Neural cell (in vitro differentiated cells): ENCODE measurements at regions not wholly inside any gene's neighbourhood (a gene's known extent, or its start where the extent isn't known, plus 50 kb on each side); places are given as distances from the start of the nearest gene placed in this dataset.

ENCODE experiments used
- EZH2 ChIP-seq: fragments of 200-600, 300-800 bp; shearing (Covaris generic), sonication (generic); IDR thresholded peaks from 2 replicates; pipeline ENCODE4 v1.6.1; 2014; ENCODE audit warnings: antibody characterized with exemption, low read length, borderline replicate concordance, mild to moderate bottlenecking; ENCODE audit not compliant: insufficient read depth, poor library complexity, severe bottlenecking
- MXI1 ChIP-seq: fragments of 450-650 bp; conservative IDR thresholded peaks from 2 replicates; pipeline ENCODE4 v1.6.1; 2014; ENCODE audit warnings: antibody characterized with exemption, mild to moderate bottlenecking; ENCODE audit not compliant: poor library complexity, severe bottlenecking
- POLR2AphosphoS5 ChIP-seq: IDR thresholded peaks from 2 replicates; pipeline ENCODE4 v1.6.1; 2012
- RAD21 ChIP-seq: fragments of 450-650 bp; conservative IDR thresholded peaks from 2 replicates; pipeline ENCODE4 v1.6.1; 2014; ENCODE audit warnings: antibody characterized with exemption, mild to moderate bottlenecking, moderate library complexity
- TAF1 ChIP-seq: IDR thresholded peaks from 2 replicates; pipeline ENCODE4 v1.6.1; 2012; ENCODE audit warnings: low read depth
- TF ChIP-seq, protein P1 (sequence below): fragments of 450-650 bp; IDR thresholded peaks from 2 replicates; pipeline ENCODE4 v1.5.1; 2014; ENCODE audit warnings: antibody characterized with exemption, mild to moderate bottlenecking, moderate library complexity; ENCODE audit not compliant: poor library complexity, severe bottlenecking
- TF ChIP-seq, protein P2 (sequence below): IDR thresholded peaks from 2 replicates; pipeline ENCODE4 v1.6.1; 2012; ENCODE audit warnings: borderline replicate concordance

DNA sequence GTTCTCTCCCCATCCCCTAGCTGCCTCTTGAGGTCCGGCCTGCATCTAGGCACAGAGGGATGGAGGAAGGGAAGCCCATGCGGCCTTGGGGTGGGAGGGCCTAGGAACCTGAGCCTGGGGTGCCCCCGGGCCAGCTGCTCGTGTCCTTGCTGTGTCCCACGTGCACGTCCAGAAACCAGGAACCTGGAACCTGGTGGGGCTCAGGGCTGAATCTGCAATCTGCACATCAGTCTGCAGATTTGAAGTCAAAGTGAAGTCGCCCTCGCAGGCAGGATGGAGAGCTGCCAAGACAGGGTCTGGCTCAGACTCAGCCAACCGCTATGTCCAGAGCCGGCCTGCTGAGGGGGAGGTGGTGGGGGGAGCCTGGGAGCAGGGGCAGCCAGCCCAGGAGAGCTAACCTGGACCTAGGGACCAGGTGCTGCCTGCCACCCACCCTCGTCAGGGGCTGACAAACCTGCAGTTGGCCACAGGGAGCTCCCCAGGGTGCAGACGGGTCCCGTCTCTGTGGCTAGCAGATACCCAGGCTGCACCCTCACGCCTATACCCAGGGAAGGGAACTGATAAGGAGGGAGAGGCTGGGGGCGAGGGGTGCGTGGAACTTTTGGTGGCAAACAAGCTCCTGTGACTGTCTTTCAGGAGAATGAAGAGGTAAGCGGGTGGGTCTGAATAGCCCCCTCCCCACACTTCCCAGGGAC is 103.5 kb upstream of the SIMC1 start:
- TF ChIP-seq, protein P1, sequence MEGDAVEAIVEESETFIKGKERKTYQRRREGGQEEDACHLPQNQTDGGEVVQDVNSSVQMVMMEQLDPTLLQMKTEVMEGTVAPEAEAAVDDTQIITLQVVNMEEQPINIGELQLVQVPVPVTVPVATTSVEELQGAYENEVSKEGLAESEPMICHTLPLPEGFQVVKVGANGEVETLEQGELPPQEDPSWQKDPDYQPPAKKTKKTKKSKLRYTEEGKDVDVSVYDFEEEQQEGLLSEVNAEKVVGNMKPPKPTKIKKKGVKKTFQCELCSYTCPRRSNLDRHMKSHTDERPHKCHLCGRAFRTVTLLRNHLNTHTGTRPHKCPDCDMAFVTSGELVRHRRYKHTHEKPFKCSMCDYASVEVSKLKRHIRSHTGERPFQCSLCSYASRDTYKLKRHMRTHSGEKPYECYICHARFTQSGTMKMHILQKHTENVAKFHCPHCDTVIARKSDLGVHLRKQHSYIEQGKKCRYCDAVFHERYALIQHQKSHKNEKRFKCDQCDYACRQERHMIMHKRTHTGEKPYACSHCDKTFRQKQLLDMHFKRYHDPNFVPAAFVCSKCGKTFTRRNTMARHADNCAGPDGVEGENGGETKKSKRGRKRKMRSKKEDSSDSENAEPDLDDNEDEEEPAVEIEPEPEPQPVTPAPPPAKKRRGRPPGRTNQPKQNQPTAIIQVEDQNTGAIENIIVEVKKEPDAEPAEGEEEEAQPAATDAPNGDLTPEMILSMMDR, result no peak
- TF ChIP-seq POLR2AphosphoS5, result no peak
- TF ChIP-seq EZH2, result no peak
- no peak for TF ChIP-seq RAD21
- TF ChIP-seq, protein P2, sequence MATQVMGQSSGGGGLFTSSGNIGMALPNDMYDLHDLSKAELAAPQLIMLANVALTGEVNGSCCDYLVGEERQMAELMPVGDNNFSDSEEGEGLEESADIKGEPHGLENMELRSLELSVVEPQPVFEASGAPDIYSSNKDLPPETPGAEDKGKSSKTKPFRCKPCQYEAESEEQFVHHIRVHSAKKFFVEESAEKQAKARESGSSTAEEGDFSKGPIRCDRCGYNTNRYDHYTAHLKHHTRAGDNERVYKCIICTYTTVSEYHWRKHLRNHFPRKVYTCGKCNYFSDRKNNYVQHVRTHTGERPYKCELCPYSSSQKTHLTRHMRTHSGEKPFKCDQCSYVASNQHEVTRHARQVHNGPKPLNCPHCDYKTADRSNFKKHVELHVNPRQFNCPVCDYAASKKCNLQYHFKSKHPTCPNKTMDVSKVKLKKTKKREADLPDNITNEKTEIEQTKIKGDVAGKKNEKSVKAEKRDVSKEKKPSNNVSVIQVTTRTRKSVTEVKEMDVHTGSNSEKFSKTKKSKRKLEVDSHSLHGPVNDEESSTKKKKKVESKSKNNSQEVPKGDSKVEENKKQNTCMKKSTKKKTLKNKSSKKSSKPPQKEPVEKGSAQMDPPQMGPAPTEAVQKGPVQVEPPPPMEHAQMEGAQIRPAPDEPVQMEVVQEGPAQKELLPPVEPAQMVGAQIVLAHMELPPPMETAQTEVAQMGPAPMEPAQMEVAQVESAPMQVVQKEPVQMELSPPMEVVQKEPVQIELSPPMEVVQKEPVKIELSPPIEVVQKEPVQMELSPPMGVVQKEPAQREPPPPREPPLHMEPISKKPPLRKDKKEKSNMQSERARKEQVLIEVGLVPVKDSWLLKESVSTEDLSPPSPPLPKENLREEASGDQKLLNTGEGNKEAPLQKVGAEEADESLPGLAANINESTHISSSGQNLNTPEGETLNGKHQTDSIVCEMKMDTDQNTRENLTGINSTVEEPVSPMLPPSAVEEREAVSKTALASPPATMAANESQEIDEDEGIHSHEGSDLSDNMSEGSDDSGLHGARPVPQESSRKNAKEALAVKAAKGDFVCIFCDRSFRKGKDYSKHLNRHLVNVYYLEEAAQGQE, result no peak
- TF ChIP-seq MXI1, result no peak
- no peak for TF ChIP-seq TAF1
